SKM-1 treated with dmso at 0.1 percent for 144 hours (cell line): ENCODE measurements at regions not wholly inside any gene's neighbourhood (a gene's known extent, or its start where the extent isn't known, plus 50 kb on each side); places are given as distances from the start of the nearest gene placed in this dataset.

Experiments used
- DNase-seq: peaks from one replicate; lab custom pipeline; 2025; ENCODE audit not compliant: unreplicated experiment; lab: John Stamatoyannopoulos, UW

- DNase-seq: no peak
Measured at GRCh38 chr11:43545610-43546009, 134.9 kb upstream of the HSD17B12 start.

- no peak for DNase-seq
Measured at GRCh38 chr11:43546561-43547429, 133.7 kb upstream of the HSD17B12 start.

DNA sequence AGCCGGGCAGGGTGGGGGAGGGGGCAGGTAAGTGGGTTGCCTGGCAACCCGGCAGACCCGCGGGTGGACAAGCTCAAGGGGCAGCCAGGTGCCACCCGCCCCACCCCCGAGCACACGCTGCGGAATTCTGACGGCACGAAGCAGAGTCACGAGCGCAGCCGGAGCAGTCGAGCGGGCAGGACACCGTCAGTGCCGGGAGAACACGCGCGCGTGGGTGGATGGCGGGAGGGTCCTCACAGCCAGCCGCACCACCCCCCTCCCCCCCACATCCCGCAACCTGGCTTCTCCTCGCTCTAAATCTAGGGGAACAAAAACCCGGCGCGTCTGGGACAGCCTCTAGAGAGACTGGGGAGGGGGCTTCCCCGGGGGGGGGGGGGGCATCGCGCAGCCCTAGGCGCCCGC, 133.1 kb upstream of the HSD17B12 start:
- no peak for DNase-seq

- DNase-seq: no peak
Measured at GRCh38 chr11:43547889-43548381, 132.6 kb upstream of the HSD17B12 start.

DNA sequence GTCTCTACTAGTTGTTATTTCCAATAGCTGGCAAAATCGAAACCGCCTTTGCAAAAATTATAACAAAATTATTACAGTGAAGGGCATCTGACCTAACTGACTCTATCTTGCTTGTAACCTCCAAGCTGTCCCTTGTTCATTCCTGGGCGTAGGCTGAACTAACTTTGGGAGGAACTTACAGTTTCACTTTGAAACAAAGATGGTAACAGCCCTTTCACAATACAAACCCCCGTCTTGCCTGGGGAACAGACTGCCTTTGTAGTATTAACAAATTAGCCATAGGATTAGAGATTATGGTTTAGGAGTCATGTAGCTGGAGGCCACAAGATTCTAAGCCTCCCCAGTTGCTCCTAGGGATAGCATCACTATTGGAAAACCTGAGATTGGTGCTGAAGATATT, 131.6 kb upstream of the HSD17B12 start:
- DNase-seq: no peak

DNA sequence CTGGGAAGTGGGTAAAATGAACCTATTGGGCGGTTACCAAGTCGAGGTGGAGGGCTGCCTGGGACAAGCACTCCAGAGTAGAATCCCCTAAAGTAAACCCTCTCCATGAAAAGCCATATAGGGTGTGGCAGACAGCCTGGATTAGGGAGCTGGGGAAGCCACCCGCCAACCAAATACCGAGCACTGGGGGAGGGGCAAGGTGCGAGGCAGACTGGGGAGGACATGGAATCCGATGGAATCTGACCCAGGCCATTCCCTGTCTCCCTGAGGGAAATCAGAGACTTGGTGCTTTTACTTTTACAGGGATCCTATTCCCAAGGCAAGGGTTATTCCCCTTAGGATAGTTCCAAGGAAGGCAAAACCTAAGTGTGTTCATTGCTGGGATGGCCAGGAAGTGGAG, 130.9 kb upstream of the HSD17B12 start:
- no peak for DNase-seq

DNA sequence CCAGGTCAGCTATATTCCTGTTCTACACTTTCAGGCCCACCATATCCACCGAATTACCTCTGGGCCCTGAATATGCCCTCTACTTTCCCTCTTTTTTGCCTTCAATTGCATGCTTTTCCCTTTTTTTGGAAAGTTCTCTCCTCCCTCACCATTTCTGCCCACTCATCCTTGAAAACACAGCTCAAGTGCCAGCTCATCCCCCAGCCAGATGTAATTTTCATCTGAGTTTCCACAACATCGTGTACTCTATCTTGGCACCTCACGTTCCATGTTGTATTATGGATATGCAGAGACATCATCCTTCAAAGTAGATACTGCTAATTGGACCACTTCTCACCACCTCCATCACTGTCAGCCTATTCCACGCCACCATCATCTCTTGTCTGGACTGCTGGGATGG, 129.8 kb upstream of the HSD17B12 start:
- DNase-seq: no peak

GRCh38 chr11:43554148-43554473, 126.4 kb upstream of the HSD17B12 start:
- DNase-seq: no peak

GRCh38 chr11:43555186-43555585, 125.4 kb upstream of the HSD17B12 start:
- no peak for DNase-seq

- DNase-seq: no peak
Measured at GRCh38 chr11:43555816-43556611, 124.5 kb upstream of the HSD17B12 start.

- DNase-seq: no peak
Measured at GRCh38 chr11:43556612-43557375, 123.7 kb upstream of the HSD17B12 start.

GRCh38 chr11:43557553-43558110, 122.9 kb upstream of the HSD17B12 start:
- no peak for DNase-seq

DNA sequence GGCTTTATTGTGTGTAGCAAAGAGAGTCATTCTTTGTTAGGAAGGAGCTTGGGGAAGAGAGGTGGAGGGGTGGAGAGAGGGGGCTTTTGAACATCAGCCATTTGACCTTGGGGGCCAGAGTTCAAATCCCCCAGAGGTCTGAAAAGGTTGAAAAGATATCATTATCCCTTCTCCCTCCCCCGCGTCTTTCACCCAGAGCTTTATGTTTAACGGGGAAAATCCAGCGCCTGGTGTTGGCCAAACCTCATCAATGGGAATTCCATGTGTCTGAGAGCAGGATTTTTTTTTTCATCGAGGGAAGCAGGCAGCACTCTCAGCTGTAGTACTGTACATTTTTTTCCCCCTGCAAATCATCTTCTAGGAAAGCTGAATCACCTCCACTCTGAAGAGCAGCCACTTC, 122.4 kb upstream of the HSD17B12 start:
- DNase-seq: no peak

DNA sequence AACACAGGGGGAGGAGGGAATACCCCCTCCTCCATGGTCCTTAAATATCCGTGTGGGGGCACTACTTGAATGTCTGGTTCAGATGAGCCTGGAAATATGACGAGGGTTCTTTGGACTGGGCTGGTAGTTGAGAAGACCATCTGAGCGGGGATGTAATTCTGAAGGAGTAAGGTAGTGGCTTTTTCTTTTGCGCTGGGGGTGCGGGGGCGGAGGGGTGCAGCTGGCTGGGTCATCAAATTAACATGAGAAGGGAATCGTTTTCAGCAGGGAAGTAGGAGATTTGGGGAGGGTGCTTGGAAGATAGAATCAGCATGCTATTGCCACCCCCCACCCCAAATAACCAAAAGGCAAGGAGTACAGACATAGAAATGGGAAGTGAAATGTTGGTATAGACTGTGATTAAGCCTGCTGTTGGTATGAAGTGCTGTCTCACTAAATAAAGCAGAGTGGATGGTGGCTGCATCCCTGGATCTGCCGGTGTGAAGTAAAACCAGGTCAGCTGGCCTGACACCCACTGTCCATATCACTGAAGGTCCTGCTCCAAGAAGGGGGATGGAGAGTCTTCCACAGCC, 121.9 kb upstream of the HSD17B12 start:
- no peak for DNase-seq

GRCh38 chr11:43561832-43562231, 118.7 kb upstream of the HSD17B12 start:
- no peak for DNase-seq

DNA sequence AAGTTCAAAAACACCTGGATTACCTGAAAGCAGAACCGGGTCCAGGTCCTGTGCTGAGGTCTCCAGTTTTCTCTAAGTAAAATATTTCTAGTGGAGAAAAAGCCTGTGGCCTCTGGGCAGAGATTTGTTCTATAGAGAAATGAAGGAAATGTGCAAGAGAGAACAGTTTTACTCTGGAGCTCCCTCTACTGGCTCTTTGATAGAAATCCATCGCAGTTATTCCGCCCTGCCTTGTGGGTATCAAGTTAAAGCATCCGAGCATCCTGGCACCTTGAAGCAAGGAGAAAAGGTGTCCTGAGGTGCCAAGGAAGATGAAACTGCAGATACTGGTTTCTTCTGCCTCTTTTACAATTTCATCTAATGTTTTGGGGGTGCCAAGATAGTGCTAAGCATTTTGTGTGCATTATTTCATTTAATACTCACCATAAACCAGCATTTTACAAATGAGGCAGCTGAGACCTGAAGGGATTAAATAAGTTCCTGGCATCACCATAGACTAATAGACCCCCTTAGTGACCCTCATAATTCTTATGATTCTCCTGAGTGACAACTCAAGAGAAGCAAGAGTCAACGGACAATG, 113.1 kb upstream of the HSD17B12 start:
- DNase-seq: peak; percentile 26

DNA sequence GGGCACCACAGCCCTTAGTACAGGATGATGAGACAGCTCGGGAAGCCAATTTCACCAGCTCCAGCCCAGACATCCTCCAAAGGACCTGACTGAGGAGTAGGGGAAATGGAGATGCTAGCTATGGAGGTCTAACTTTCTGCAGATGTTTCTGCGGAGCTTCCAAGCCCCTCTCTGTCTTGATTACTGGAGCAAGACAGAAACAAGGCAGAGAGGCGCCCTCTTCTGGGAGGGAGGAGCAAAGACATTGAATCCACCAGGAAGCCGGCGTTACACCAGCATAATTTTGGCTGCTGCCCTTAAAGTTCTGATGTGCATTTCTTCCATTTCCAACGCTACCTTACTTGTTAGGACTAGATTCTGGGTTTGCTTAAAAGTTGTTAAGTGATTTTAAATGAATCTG, 107.3 kb upstream of the HSD17B12 start:
- peak; percentile 4 for DNase-seq

- DNase-seq: no peak
Measured at GRCh38 chr11:43573873-43574272, 106.7 kb upstream of the HSD17B12 start.

GRCh38 chr11:43574411-43574810, 106.1 kb upstream of the HSD17B12 start:
- DNase-seq: no peak
